ENCODE measurements at regions not wholly inside any gene's neighbourhood (a gene's known extent, or its start where the extent isn't known, plus 50 kb on each side); places are given as distances from the start of the nearest gene placed in this dataset.

DNA sequence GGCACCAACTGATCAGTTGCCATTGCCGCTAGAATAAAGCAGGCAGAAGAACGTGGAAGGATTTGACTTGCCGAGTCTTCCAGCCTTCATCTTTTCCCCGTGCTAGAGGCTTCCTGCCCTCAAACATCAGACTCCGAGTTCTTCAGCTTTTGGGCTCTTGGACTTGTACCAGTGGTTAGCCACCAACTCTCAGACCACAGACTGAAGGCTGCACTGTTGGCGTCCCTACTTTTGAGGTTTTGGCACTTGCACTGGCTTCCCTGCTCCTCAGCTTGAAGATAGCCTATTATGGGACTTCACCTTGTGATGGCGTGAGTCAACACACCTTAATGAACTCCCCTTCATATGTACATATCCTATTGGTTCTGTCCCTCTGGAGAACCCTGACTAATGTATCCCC, 57.3 kb upstream of the KCND2 start:
- no peak for DNase-seq
- CTCF ChIA-PET, result no interaction called here
- H3K4me1 ChIP-seq, result no peaks in the 10 kb centered on the region
- POLR2A ChIA-PET, result no interaction called here
- TF ChIP-seq, protein P1, sequence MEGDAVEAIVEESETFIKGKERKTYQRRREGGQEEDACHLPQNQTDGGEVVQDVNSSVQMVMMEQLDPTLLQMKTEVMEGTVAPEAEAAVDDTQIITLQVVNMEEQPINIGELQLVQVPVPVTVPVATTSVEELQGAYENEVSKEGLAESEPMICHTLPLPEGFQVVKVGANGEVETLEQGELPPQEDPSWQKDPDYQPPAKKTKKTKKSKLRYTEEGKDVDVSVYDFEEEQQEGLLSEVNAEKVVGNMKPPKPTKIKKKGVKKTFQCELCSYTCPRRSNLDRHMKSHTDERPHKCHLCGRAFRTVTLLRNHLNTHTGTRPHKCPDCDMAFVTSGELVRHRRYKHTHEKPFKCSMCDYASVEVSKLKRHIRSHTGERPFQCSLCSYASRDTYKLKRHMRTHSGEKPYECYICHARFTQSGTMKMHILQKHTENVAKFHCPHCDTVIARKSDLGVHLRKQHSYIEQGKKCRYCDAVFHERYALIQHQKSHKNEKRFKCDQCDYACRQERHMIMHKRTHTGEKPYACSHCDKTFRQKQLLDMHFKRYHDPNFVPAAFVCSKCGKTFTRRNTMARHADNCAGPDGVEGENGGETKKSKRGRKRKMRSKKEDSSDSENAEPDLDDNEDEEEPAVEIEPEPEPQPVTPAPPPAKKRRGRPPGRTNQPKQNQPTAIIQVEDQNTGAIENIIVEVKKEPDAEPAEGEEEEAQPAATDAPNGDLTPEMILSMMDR (IDR thresholded peaks at IDR 0.05; ENCODE audit: insufficient read depth in 1 of 2, low read depth in 1 of 2, low read length in 1 of 2, severe bottlenecking in 1 of 2, unreplicated experiment in 1 of 2), result no peak
- Mint-ChIP-seq H3K36me3 (ENCODE audit: insufficient read depth, unreplicated experiment) (no peaks in the 10 kb centered on the region), H3K27ac (ENCODE audit: unreplicated experiment) (no peak overlapping the region), H3K4me3 (ENCODE audit: unreplicated experiment) (no peak overlapping the region), H3K27me3 (ENCODE audit: insufficient read depth, unreplicated experiment) (peaks cover 3% of the 10 kb centered on the region), H3K4me1 (ENCODE audit: low read depth, unreplicated experiment) (no peaks in the 10 kb centered on the region), H3K9me3 (ENCODE audit: unreplicated experiment) (no peaks in the 10 kb centered on the region)
- intact Hi-C loops (cut with micrococcal nuclease; ENCODE audit: unreplicated experiment), result no loop called here
- H3K9me3 ChIP-seq, result no peaks in the 10 kb centered on the region
- no peaks in the 10 kb centered on the region for H3K27me3 ChIP-seq (replicated peaks; ENCODE audit: control insufficient read depth, insufficient read depth, low read length)
- BruUV-seq (replicated peaks), result no TSS peak
- H3K4me3 ChIP-seq (ENCODE audit: low read depth, low read length), result no peak overlapping the region
- H3K36me3 ChIP-seq (ENCODE audit: control insufficient read depth, insufficient read depth, low read length), result no peaks in the 10 kb centered on the region

GRCh38 chr7:120216947-120217346, 56.0 kb upstream of the KCND2 start:
- Mint-ChIP-seq H3K27ac (ENCODE audit: unreplicated experiment) (no peak overlapping the region), H3K4me1 (ENCODE audit: low read depth, unreplicated experiment) (no peaks in the 10 kb centered on the region), H3K4me3 (ENCODE audit: unreplicated experiment) (no peak overlapping the region), H3K36me3 (ENCODE audit: insufficient read depth, unreplicated experiment) (no peaks in the 10 kb centered on the region), H3K9me3 (ENCODE audit: unreplicated experiment) (no peaks in the 10 kb centered on the region), H3K27me3 (ENCODE audit: insufficient read depth, unreplicated experiment) (peaks cover 3% of the 10 kb centered on the region)
- TF ChIP-seq, protein P1 (IDR thresholded peaks at IDR 0.05; ENCODE audit: insufficient read depth in 1 of 2, low read depth in 1 of 2, low read length in 1 of 2, severe bottlenecking in 1 of 2, unreplicated experiment in 1 of 2), result no peak
- Histone ChIP-seq H3K4me3 (ENCODE audit: low read depth, low read length) (no peak overlapping the region), H3K9me3 (no peaks in the 10 kb centered on the region), H3K36me3 (ENCODE audit: control insufficient read depth, insufficient read depth, low read length) (no peaks in the 10 kb centered on the region), H3K4me1 (no peaks in the 10 kb centered on the region), H3K27me3 (replicated peaks; ENCODE audit: control insufficient read depth, insufficient read depth, low read length) (no peaks in the 10 kb centered on the region)
- CTCF ChIA-PET, result no interaction called here
- no peak for DNase-seq
- no TSS peak for BruUV-seq (replicated peaks)
- POLR2A ChIA-PET, result no interaction called here
- intact Hi-C loops (cut with micrococcal nuclease; ENCODE audit: unreplicated experiment), result no loop called here

- no peak overlapping the region for H3K4me3 ChIP-seq (ENCODE audit: low read depth, low read length)
- no peaks in the 10 kb centered on the region for H3K4me1 ChIP-seq
- no peaks in the 10 kb centered on the region for H3K4me1 Mint-ChIP-seq (ENCODE audit: low read depth, unreplicated experiment)
- H3K9me3 Mint-ChIP-seq (ENCODE audit: unreplicated experiment), result no peaks in the 10 kb centered on the region
- no peak overlapping the region for H3K27ac Mint-ChIP-seq (ENCODE audit: unreplicated experiment)
- intact Hi-C loops (cut with micrococcal nuclease; ENCODE audit: unreplicated experiment), result no loop called here
- no peak overlapping the region for H3K4me3 Mint-ChIP-seq (ENCODE audit: unreplicated experiment)
- DNase-seq, result no peak
- POLR2A ChIA-PET, result no interaction called here
- peaks cover 3% of the 10 kb centered on the region for H3K27me3 Mint-ChIP-seq (ENCODE audit: insufficient read depth, unreplicated experiment)
- H3K36me3 ChIP-seq (ENCODE audit: control insufficient read depth, insufficient read depth, low read length), result no peaks in the 10 kb centered on the region
- no peaks in the 10 kb centered on the region for H3K9me3 ChIP-seq
- H3K27me3 ChIP-seq (replicated peaks; ENCODE audit: control insufficient read depth, insufficient read depth, low read length), result no peaks in the 10 kb centered on the region
- CTCF ChIA-PET, result no interaction called here
- no peaks in the 10 kb centered on the region for H3K36me3 Mint-ChIP-seq (ENCODE audit: insufficient read depth, unreplicated experiment)
- BruUV-seq (replicated peaks), result no TSS peak
- TF ChIP-seq, protein P1 (IDR thresholded peaks at IDR 0.05; ENCODE audit: insufficient read depth in 1 of 2, low read depth in 1 of 2, low read length in 1 of 2, severe bottlenecking in 1 of 2, unreplicated experiment in 1 of 2), result no peak
Measured at GRCh38 chr7:120218712-120219111, 54.3 kb upstream of the KCND2 start.

All from Caco-2 (cell line).